ENCODE measurements at regions not wholly inside any gene's neighbourhood (a gene's known extent, or its start where the extent isn't known, plus 50 kb on each side); places are given as distances from the start of the nearest gene placed in this dataset.

GRCh38 chr14:65360144-65360784, 52.3 kb upstream of the FUT8 start:
- peak; percentile 25 for DNase-seq

DNA sequence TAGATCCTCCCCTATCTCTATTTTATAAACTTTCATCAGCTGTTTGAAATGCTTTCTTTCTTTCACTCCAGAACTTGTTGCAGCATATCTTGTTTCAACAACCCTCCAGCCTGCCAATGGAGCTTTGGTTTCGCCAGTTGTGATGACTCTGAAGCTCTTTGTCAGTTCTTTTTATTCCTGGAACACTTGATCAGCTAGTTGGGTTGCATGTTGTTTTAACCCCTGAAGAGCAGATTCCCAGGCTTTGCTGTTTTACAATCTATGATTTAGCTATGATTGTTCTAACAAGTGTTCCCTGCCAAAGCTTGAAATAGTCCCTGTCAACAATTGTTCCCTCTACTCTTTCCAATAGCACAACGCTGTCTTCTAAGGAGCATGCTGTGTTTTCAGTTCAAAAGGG, 50.6 kb upstream of the FUT8 start:
- DNase-seq = no peak

All from NCI-H1092 treated with DMSO at 0.1 percent for 48 hours (cell line).